GM19240 (cell line): ENCODE measurements at regions not wholly inside any gene's neighbourhood (a gene's known extent, or its start where the extent isn't known, plus 50 kb on each side); places are given as distances from the start of the nearest gene placed in this dataset.
"Not testable (repeated sequence)": the region's sequence is repeated elsewhere in the genome, so short reads cannot be mapped to it uniquely, and the experiment has no call there.

Experiments used
- DNase-seq: peaks from one replicate; pipeline ENCODE4 v3.0.0; 2011; ENCODE audit warnings: low spot score; ENCODE audit not compliant: insufficient read length

- DNase-seq: no peak
Observed at GRCh38 chr9:135273008-135273407, 185.5 kb downstream of the OLFM1 start.

- DNase-seq: no peak
Observed at GRCh38 chr9:135275163-135275562, 187.7 kb downstream of the OLFM1 start.

GRCh38 chr9:135275571-135276289 lies 188.3 kb downstream of the OLFM1 start:
- DNase-seq: no peak

- DNase-seq: no peak
Observed at GRCh38 chr9:135277219-135278201, 190.0 kb downstream of the OLFM1 start.

GRCh38 chr9:135278586-135278985 lies 191.1 kb downstream of the OLFM1 start:
- DNase-seq: no peak

- no peak for DNase-seq
Observed at GRCh38 chr9:135279385-135279784, 191.9 kb downstream of the OLFM1 start.

- no peak for DNase-seq
Observed at GRCh38 chr9:135279834-135280393, 192.4 kb downstream of the OLFM1 start.

DNA sequence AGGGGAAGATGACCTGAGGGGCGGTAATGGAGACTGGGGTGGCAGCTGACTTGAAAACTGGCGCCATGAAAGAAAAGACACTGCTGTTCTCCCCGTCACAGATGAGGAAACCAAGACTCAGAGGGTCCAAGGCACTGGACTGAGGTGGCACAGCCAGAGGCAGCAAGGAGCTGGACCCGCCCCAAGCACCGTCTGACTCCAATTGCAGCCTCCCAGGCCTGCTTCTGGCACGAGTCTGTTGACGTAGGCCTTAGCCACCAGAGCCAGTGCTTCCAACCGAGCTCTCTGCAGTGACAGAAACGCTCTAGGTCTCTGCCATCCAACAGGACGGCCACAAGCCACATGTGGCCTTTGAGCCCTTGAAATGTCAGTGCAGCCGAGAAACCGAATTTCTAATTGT lies 193.2 kb downstream of the OLFM1 start:
- DNase-seq: no peak

GRCh38 chr9:135281151-135281550 lies 193.7 kb downstream of the OLFM1 start:
- no peak for DNase-seq

DNA sequence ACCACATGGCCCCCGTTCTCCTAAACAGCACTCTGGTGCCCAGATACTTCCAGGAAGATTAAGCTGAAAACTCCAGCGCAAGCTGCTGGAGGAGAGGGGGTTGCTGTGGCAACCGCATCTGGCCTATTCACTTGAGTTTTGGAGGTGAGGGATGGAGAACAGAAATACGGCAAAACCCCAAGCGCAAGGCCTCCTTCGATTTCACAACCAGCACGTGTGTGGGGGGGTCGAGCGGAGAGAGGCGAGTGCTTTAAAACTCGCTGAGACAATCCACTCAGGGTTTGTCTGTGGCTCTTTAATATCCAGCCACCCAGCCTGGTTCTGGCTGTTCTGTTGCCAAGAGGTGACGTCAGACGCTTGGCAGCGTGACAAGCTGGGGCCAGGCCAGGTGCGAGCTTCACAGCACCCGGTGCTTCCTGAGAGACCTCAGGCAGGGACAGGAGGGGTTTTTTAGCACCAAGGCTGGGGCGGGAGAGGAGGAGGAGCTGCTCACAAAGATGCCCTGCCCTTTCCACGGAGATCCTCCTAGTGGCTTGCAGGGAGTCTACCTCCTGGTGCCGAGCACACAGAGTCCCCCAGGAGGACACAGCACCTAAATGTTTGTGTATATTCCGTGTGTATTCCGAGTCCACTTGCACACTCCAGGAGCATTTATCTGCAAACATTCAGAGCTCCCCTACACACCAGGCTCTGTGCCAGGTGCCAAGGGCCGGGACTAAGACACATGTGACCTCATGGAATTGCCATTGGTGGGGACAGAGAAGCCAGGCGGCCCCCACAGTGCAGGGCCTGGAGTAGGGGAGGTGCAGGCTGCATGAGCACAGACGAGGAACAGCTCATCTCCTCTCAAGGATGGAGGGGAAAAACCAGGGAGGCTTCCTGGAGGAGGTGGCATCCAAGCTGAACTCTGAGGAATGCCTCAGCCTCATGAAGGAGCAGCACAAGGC lies 194.6 kb downstream of the OLFM1 start:
- no peak for DNase-seq

DNA sequence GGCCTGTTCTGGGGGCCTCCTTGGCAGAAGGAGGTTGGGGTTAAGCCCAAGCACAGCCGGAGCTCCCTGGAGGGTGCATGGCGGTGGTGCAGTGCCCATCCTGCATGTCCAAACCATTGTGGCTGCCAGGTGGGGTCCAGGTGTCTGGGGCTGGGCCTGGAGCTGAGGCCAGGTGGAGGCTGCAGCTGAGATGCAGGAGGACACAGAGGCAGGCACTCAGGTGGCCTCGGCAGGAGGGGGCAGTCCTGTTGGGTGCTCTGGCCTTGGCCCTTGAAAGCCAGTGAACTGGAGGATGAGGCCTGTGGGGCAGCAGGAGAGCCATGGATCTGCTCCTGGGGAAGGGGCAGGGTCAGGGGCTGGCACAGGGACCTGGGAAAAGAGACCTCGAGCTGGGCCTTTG lies 195.3 kb downstream of the OLFM1 start:
- DNase-seq: no peak

DNA sequence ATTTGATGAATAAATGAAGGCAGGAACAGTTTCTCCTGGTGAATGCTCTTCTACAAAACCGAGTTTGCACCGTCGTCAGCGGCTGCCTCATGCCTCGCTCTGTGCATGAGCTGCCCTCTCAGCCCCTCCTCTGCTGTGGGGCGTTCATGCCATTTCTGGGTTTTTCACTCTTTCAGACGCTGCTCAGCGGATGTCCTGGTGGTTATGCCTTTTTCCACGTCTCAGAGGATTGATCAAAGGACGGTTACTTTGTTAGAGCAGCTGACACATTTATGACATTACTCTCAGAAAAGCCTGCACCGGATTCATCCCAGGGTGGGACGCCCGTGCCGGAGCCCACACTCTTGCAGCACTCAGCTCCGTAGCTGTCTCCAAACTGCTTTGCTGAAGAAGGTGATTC lies 195.9 kb upstream of the PPP1R26 start:
- no peak for DNase-seq

- DNase-seq: no peak
Observed at GRCh38 chr9:135284386-135285134, 195.0 kb upstream of the PPP1R26 start.

DNA sequence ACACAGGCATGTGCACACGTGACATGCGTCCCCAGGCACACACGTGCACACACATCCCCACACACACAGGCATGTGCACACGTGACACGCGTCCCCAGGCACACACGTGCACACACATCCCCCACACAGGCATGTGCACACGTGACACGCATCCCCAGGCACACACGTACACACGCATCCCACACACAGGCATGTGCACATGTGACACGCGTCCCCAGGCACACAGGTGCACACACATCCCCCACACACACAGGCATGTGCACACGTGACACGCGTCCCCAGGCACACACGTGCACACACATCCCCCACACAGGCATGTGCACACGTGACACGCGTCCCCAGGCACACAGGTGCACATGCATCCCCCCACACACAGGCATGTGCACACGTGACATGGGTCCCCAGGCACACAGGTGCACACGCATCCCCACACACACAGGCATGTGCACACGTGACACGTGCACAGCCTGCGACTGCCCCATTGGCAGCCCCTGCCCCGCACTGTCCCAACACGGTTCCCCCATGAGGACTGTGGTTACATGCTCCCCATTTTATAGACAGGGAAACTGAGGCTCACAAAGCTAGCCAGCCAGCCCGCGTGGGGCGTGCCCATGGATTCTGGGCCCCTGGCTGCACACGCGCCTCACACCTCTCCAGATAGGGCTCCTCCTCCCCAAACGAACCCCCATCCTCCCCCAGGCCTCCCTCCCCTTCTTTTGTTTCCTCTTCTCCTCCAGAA lies 193.2 kb upstream of the PPP1R26 start:
- not testable (repeated sequence) for DNase-seq

DNA sequence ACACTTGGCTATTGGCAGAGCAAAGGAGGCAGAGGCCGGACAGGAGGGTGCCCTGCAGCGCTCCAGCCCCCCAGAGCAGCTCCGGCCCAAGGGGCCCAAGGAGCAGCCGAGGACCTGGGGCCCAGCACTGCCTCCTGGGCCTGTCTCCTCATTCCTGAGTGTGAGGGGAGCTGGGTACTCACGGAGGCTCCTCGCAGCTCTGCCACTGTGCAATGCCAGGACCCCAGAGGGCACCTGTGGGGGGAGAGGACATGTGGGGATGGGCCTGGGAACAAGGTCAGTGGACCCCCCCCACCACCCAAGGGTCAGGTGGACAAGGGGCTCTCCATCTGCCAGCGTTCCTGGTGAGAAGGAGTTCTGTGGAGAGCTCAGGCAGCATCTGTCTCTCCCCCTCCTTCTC lies 192.6 kb upstream of the PPP1R26 start:
- DNase-seq: no peak

GRCh38 chr9:135287627-135288026 lies 192.0 kb upstream of the PPP1R26 start:
- DNase-seq: no peak

DNA sequence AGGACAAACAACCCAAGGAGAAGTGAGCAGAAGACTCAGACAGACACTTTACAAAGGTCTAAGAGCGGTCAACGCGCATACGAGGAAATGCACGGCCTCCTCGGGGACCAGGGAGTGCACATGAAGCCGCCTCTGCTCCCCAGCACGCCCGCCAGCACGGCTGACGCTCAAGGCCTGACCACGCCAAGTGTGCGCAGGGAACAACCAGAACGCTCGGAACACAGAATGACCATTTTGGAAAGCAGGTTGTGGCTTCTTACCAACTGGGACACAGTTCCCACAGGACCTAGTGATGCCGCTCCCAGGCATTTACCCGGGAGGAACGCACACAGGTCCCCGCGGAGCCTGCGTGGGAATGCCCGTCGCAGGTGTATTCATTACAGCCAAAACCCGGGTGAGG lies 191.5 kb upstream of the PPP1R26 start:
- DNase-seq: no peak

DNA sequence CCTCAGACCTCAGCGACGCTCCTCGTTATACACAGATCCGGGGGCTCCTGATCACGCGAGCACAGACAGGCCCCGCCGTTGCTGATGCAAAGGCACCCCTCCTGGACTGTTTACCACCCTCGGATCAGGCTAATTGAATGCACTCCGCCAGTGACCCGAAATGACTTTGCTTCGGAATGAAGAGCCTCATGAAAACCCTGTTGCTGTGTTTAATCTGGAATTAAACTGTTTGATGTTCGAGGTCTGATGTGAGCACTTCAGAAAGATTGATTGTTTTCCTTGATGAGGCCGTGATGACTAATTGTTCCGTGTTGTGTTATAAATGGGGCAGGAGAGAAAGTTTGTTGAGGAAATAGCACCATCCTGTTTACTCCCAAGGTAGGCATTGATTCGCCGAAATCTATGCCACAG lies 190.5 kb upstream of the PPP1R26 start:
- DNase-seq: no peak

DNA sequence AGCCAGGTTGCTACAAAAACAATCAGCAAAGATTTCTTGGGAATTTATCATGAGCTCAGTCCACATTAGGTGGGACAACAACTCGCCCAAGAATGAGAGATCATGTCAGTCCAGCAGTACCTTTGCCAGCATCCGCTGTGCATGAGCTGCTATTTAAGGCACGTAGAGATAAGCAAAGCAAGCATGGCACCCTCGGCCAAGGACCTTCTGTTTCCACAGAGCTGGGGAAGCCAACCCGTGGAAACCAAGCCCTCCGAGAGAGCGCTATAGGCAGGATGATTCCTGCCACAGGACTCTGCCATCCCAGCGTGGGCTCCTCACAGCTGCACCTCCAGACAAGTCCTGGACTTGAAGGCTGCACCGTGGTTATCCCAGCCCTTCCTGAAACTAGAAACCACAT lies 189.5 kb upstream of the PPP1R26 start:
- DNase-seq: no peak

DNA sequence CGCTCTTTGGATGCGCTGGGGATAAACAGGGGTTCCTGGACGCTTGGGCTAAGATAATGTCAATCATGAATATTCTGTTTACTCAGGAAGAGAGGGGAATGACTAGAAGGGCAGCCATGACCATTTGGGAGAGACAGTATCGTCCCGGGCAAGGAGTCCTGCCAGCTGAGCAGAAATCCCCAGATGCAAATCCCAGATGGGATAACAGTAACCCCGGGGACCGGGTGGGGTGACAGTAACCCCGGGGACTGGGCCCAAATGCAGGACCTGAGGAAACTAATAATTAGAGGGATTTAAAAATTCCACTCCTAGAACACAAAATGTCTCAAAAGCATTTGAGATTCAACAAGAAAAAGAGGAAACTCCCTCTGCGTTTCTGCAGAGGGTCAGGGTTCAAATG lies 189.0 kb upstream of the PPP1R26 start:
- DNase-seq: no peak
